ENCODE measurements at regions not wholly inside any gene's neighbourhood (a gene's known extent, or its start where the extent isn't known, plus 50 kb on each side); places are given as distances from the start of the nearest gene placed in this dataset.
"Not testable (repeated sequence)": the region's sequence is repeated elsewhere in the genome, so short reads cannot be mapped to it uniquely, and the experiment has no call there.

DNA sequence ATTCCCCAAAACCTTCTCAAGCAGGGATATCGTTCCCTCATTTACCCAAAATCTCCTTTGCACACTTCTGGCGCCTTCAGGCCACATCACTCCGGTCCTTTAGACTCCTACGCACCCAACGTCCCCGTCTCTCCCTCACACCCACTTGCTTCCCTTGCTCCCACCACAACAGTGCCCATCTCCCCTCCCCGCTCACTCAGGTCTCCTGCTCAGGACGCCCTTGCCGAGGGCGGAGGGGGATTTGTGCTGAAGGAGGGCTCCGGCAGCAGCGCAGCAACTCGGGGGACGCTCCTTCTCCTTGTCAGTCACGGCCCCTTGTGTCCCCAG is 71.6 kb downstream of the PCMTD2 start:
- DNase-seq: not testable (repeated sequence)

DNA sequence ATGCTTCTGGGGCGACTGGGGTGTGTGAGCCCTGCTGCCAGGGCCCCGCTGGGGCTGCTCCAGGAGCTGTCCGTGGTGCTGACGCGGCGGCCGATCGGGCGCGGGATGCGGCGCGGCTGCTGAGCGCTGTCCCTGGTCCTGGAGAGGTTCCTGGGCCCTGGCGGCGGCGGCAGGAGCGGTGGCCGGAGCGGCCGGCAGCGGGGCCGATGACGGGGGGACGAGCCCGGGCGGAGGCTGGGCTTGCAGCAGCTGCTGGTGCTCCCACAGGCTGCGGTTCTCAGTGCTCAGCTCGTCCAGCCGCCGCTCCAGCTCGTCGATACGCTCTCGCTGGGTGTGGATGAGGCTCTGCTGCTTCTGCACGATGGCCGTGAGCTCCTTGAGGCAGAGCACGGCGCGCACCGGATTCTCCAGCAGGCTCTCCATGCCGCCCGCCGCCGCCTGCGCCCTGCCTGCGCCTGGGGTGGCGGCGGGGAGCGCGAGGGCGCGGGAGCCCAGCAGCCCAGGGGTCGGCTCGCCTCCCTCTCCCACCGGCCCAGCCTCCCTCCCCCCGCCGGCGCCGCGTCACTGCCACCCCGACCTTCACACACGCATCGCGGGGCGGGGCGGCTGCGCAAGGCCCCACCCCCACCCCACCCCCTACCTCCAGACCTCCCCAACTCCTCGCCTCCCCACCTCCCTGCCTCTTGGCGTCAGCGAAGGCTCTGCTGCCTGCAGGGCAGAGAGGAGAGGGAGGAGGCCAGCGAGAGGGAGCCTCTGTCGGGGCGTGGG is 72.2 kb downstream of the PCMTD2 start:
- DNase-seq: peak in 3 of 4 experiments; percentile 1 to 26 (median 12)

- peak in 2 of 4 experiments; percentile 24 to 68 for DNase-seq
Measured at GRCh38 chr20:64328595-64329250, 73.2 kb downstream of the PCMTD2 start.

- DNase-seq: not testable (repeated sequence)
Measured at GRCh38 chr20:64332627-64333026, 77.1 kb downstream of the PCMTD2 start.
